SK-N-MC (cell line): ENCODE measurements at regions not wholly inside any gene's neighbourhood (a gene's known extent, or its start where the extent isn't known, plus 50 kb on each side); places are given as distances from the start of the nearest gene placed in this dataset.

Experiments
- EZH2 ChIP-seq: fragments of 200-600 bp; sonication (generic); IDR thresholded peaks from one replicate; pipeline ENCODE4 v1.6.1; 2017; ENCODE audit warnings: antibody characterized with exemption
- POLR2AphosphoS5 ChIP-seq: IDR thresholded peaks from 2 replicates; pipeline ENCODE4 v1.6.1; 2012; ENCODE audit warnings: mild to moderate bottlenecking, low read depth, low read length, borderline replicate concordance

DNA sequence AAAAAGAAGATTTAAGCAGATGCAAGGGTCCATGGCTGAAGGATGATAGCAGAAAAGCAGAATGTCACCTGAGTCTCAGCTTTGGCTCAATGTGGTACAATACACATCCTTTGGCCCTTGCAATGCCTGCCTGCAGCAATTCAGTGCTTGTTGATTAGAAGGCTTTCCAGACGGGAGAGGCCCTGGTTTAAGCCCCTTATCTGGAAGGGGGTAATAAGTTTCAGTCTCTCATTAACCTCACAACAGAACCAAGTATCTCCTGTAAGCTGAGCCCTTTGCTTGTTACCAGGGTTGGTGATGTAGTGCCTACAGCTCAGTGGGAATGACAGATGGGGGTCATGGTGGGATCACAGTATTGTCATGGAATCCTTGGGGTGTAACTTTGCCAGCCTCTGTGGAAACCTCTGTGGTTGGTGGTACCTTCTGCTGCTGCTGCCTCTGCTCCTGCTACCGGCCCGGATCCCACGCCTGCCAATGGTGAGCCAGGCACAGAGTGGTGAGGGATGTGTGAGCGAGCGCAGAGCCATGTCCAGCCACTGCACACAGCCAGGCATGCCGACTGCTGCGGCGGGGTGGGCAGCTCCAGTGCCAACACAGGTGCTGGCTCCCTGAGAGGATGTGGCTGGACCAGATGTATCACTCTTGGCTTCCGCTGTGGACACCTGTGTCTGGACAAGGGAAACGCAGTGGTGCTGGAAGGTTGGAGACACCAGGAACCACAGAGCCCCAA, 81.2 kb downstream of the ADRA2C start:
- TF ChIP-seq EZH2 = no peak
- TF ChIP-seq POLR2AphosphoS5 = no peak
